CD4-positive, CD25-positive, alpha-beta regulatory T cell (primary cell): ENCODE measurements at regions not wholly inside any gene's neighbourhood (a gene's known extent, or its start where the extent isn't known, plus 50 kb on each side); places are given as distances from the start of the nearest gene placed in this dataset.
"Not testable (repeated sequence)": the region's sequence is repeated elsewhere in the genome, so short reads cannot be mapped to it uniquely, and the experiment has no call there.

Experiments
- ATAC-seq, 2 donors: fragments of 150-1000 bp; cut with Tn5 transposase; one replicate each; pipeline ENCODE4 v1.10.0; 2021; ENCODE audit warnings: low read depth in 2 of 2, moderate number of reproducible peaks in 2 of 2, moderate library complexity in 1 of 2
- DNase-seq, 3 donors: peaks; one replicate each; pipeline versions ENCODE4 v3.0.0 to v3.0.0-alpha.2; 2012 to 2022; ENCODE audit warnings: mixed read lengths in 1 of 3
- H3K27ac ChIP-seq: one replicate; pipeline ENCODE4 v1.7.0; 2013; ENCODE audit warnings: mild to moderate bottlenecking, low read length; ENCODE audit not compliant: insufficient read depth, poor library complexity, severe bottlenecking
- H3K27me3 ChIP-seq: one replicate; pipeline ENCODE4 v1.7.0; 2013; ENCODE audit warnings: low read length; ENCODE audit not compliant: control insufficient read depth, insufficient read depth
- H3K36me3 ChIP-seq: one replicate; pipeline ENCODE4 v1.7.0; 2013; ENCODE audit warnings: mild to moderate bottlenecking, low read length, moderate library complexity; ENCODE audit not compliant: control insufficient read depth, insufficient read depth
- H3K4me1 ChIP-seq: 2 replicates; pipeline ENCODE4 v1.7.0; 2013; ENCODE audit warnings: mild to moderate bottlenecking, low read length; ENCODE audit not compliant: insufficient read depth, control insufficient read depth, poor library complexity, severe bottlenecking
- H3K4me3 ChIP-seq: one replicate; pipeline ENCODE4 v1.7.0; 2013; ENCODE audit warnings: low read depth, mild to moderate bottlenecking, low read length, moderate library complexity
- H3K9me3 ChIP-seq, 2 experiments: 1 replicate in 1 of 2; 2 replicates in 1 of 2; pipeline ENCODE4 v1.7.0; 2013; ENCODE audit warnings: low read length in 2 of 2, mild to moderate bottlenecking in 1 of 2, moderate library complexity in 1 of 2; ENCODE audit not compliant: control insufficient read depth in 2 of 2
- H3K27ac Mint-ChIP-seq, 3 donors: one replicate each; pipeline ENCODE4 v1.8.0; 2020 to 2022; ENCODE audit warnings: mild to moderate bottlenecking in 3 of 3, mixed read lengths in 3 of 3, moderate library complexity in 2 of 3
- H3K27me3 Mint-ChIP-seq: one replicate; pipeline ENCODE4 v1.8.0; 2022; ENCODE audit warnings: mild to moderate bottlenecking, mixed read lengths
- H3K36me3 Mint-ChIP-seq: one replicate; pipeline ENCODE4 v1.8.0; 2020; ENCODE audit warnings: mixed read lengths
- H3K4me1 Mint-ChIP-seq, 4 donors: one replicate each; pipeline ENCODE4 v1.8.0; 2020 to 2022; ENCODE audit warnings: mixed read lengths in 4 of 4, mild to moderate bottlenecking in 1 of 4
- H3K4me3 Mint-ChIP-seq, 4 donors: one replicate each; pipeline ENCODE4 v1.8.0; 2020 to 2022; ENCODE audit warnings: mild to moderate bottlenecking in 4 of 4, mixed read lengths in 4 of 4, moderate library complexity in 3 of 4
- H3K9me3 Mint-ChIP-seq, 7 donors: one replicate each; pipeline ENCODE4 v1.8.0; 2020 to 2022; ENCODE audit warnings: mixed read lengths in 7 of 7, mild to moderate bottlenecking in 3 of 7, moderate library complexity in 2 of 7

GRCh38 chr4:164138521-164138920, 615.4 kb upstream of the SMIM31 start:
- Mint-ChIP-seq H3K4me1 (no peaks in the 10 kb centered on the region), H3K9me3 (peaks cover 0 to 9% (median 2%) of the 10 kb centered on the region in 7 donors), H3K27ac (no peak overlapping the region), H3K36me3 (no peaks in the 10 kb centered on the region), H3K4me3 (no peak overlapping the region), H3K27me3 (no peaks in the 10 kb centered on the region)
- Histone ChIP-seq H3K27me3 (no peaks in the 10 kb centered on the region), H3K36me3 (no peaks in the 10 kb centered on the region), H3K27ac (no peak overlapping the region), H3K4me1 (no peaks in the 10 kb centered on the region), H3K9me3 (peaks cover 0 to 2% of the 10 kb centered on the region in 2 experiments), H3K4me3 (no peak overlapping the region)
- ATAC-seq (no peak), DNase-seq (no peak)

- DNase-seq, result no peak
- Histone ChIP-seq H3K4me1 (no peaks in the 10 kb centered on the region), H3K36me3 (no peaks in the 10 kb centered on the region), H3K27ac (no peak overlapping the region), H3K27me3 (no peaks in the 10 kb centered on the region), H3K4me3 (no peak overlapping the region), H3K9me3 (peaks cover 0 to 2% of the 10 kb centered on the region in 2 experiments)
- peaks cover 0 to 9% (median 2%) of the 10 kb centered on the region in 7 donors for H3K9me3 Mint-ChIP-seq
- no peak overlapping the region for H3K4me3 Mint-ChIP-seq
- H3K27me3 Mint-ChIP-seq, result no peaks in the 10 kb centered on the region
- no peaks in the 10 kb centered on the region for H3K36me3 Mint-ChIP-seq
- H3K27ac Mint-ChIP-seq, result no peak overlapping the region
- H3K4me1 Mint-ChIP-seq, result no peaks in the 10 kb centered on the region
- no peak for ATAC-seq
These were observed 614.6 kb upstream of the SMIM31 start for GRCh38 chr4:164139291-164139690.

GRCh38 chr4:164141755-164142375, 612.1 kb upstream of the SMIM31 start:
- H3K9me3 Mint-ChIP-seq, H3K27me3 Mint-ChIP-seq, H3K27ac Mint-ChIP-seq, H3K36me3 ChIP-seq, ATAC-seq, H3K4me1 Mint-ChIP-seq, H3K36me3 Mint-ChIP-seq, H3K27me3 ChIP-seq, H3K9me3 ChIP-seq, DNase-seq, H3K4me1 ChIP-seq, H3K4me3 Mint-ChIP-seq, H3K4me3 ChIP-seq, H3K27ac ChIP-seq: not testable (repeated sequence)

DNA sequence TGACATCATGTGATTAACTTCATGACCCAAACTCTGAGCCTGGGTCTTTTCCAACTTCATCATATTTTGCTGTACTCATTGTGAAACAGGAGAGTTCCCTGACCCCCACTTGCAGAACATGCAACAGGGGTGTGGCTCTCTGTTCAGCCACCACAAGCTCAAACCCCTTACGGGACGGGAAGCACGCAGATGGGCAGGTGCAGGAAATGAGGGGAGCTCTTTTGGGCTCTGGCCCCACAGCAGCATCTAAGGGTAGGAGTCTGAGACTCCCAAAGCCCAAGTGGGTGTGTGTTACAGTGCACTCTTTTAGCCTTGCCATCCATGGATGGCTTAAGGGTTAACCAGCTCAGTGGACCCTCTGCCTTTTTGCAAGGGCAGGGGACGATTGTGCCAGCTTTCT, 599.5 kb upstream of the SMIM31 start:
- Mint-ChIP-seq H3K27ac (no peak overlapping the region), H3K36me3 (no peaks in the 10 kb centered on the region)
- ATAC-seq, result no peak

GRCh38 chr4:164169591-164169990, 584.3 kb upstream of the SMIM31 start:
- Histone ChIP-seq H3K9me3 (no peaks in the 10 kb centered on the region), H3K36me3 (no peaks in the 10 kb centered on the region), H3K27ac (no peak overlapping the region), H3K4me1 (no peaks in the 10 kb centered on the region), H3K4me3 (no peak overlapping the region), H3K27me3 (no peaks in the 10 kb centered on the region)
- H3K4me1 Mint-ChIP-seq, result no peaks in the 10 kb centered on the region
- ATAC-seq (no peak), DNase-seq (no peak)
- H3K4me3 Mint-ChIP-seq, result no peak overlapping the region
- no peak overlapping the region for H3K27ac Mint-ChIP-seq
- no peaks in the 10 kb centered on the region for H3K36me3 Mint-ChIP-seq
- peaks cover 0 to 5% (median 1%) of the 10 kb centered on the region in 7 donors for H3K9me3 Mint-ChIP-seq
- no peaks in the 10 kb centered on the region for H3K27me3 Mint-ChIP-seq

More for the DNA sequence above, 599.5 kb upstream of the SMIM31 start:
- H3K4me1 Mint-ChIP-seq, result no peaks in the 10 kb centered on the region
- no peaks in the 10 kb centered on the region for H3K27me3 Mint-ChIP-seq
- no peak for DNase-seq
- no peaks in the 10 kb centered on the region for H3K9me3 ChIP-seq
- no peak overlapping the region for H3K27ac ChIP-seq
- no peak overlapping the region for H3K4me3 ChIP-seq
- H3K4me3 Mint-ChIP-seq, result no peak overlapping the region
- H3K9me3 Mint-ChIP-seq, result peaks cover 0 to 4% (median 2%) of the 10 kb centered on the region in 7 donors
- no peaks in the 10 kb centered on the region for H3K27me3 ChIP-seq
- no peaks in the 10 kb centered on the region for H3K36me3 ChIP-seq
- H3K4me1 ChIP-seq, result no peaks in the 10 kb centered on the region

DNA sequence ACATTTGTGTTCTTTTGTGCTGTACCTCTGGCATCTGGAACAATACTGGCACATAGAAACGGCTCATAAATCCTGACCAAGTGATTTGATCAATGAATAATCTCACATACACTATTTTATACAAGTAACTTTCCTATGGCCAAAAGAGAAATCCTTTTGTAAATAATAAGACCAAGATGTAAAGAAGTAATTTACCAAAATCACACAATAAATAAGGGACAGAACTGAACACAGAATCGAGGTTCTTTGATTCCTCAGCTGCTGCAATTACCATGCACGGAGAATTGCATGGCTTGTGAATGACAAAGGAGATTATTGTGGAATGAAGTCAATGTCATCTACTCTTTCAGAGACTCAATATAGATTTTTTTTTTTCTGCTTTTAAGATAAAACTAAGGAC, 576.8 kb upstream of the SMIM31 start:
- Histone ChIP-seq H3K4me1 (no peaks in the 10 kb centered on the region), H3K4me3 (no peak overlapping the region), H3K36me3 (no peaks in the 10 kb centered on the region), H3K9me3 (no peaks in the 10 kb centered on the region), H3K27me3 (no peaks in the 10 kb centered on the region), H3K27ac (no peak overlapping the region)
- Mint-ChIP-seq H3K27me3 (no peaks in the 10 kb centered on the region), H3K9me3 (no peaks in the 10 kb centered on the region), H3K4me1 (no peaks in the 10 kb centered on the region), H3K36me3 (no peaks in the 10 kb centered on the region), H3K4me3 (no peak overlapping the region), H3K27ac (no peak overlapping the region)
- DNase-seq, result no peak
- no peak for ATAC-seq

DNA sequence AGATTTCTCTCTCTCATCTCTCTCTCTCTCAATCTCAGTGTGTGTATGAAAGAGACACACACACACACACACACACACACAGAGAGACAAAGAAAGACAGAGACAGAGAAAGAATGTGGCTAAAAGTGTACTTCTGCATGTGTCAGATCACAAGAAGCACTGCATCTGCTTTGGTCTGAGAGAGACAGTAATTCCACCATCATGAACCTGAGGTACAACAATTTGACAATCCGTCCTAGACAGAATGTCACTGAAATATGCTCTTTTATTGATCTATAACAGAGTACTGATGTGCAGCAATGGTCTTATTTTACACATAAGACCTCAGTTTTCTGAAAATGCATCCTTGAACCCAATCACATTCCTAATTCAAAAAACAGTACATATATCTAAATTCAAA, 576.2 kb upstream of the SMIM31 start:
- no peaks in the 10 kb centered on the region for H3K27me3 Mint-ChIP-seq
- ATAC-seq, result no peak
- H3K27ac Mint-ChIP-seq, result no peak overlapping the region
- H3K4me3 Mint-ChIP-seq, result no peak overlapping the region
- H3K9me3 ChIP-seq, result no peaks in the 10 kb centered on the region
- no peaks in the 10 kb centered on the region for H3K27me3 ChIP-seq
- H3K4me1 Mint-ChIP-seq, result no peaks in the 10 kb centered on the region
- DNase-seq, result no peak
- H3K36me3 ChIP-seq, result no peaks in the 10 kb centered on the region
- no peaks in the 10 kb centered on the region for H3K9me3 Mint-ChIP-seq
- H3K27ac ChIP-seq, result no peak overlapping the region
- H3K36me3 Mint-ChIP-seq, result no peaks in the 10 kb centered on the region
- H3K4me3 ChIP-seq, result no peak overlapping the region
- no peaks in the 10 kb centered on the region for H3K4me1 ChIP-seq

- Mint-ChIP-seq H3K36me3 (no peaks in the 10 kb centered on the region), H3K9me3 (peaks cover 0 to 7% (median 0%) of the 10 kb centered on the region in 7 donors), H3K27me3 (no peaks in the 10 kb centered on the region), H3K27ac (no peak overlapping the region), H3K4me3 (no peak overlapping the region), H3K4me1 (no peaks in the 10 kb centered on the region)
- no peaks in the 10 kb centered on the region for H3K4me1 ChIP-seq
- ATAC-seq (no peak), DNase-seq (no peak)
- H3K27ac ChIP-seq, result no peak overlapping the region
- no peaks in the 10 kb centered on the region for H3K27me3 ChIP-seq
- H3K36me3 ChIP-seq, result no peaks in the 10 kb centered on the region
- no peaks in the 10 kb centered on the region for H3K9me3 ChIP-seq
- H3K4me3 ChIP-seq, result no peak overlapping the region
These were observed 565.7 kb upstream of the SMIM31 start for GRCh38 chr4:164188236-164188635.
